Endodermal cell (in vitro differentiated cells): ENCODE measurements at regions not wholly inside any gene's neighbourhood (a gene's known extent, or its start where the extent isn't known, plus 50 kb on each side); places are given as distances from the start of the nearest gene placed in this dataset.

Source experiments
- DNase-seq: peaks from one replicate; pipeline ENCODE4 v3.0.0-alpha.2; 2017
- H3K27ac ChIP-seq: 2 replicates; pipeline ENCODE4 v1.5.1; 2013; ENCODE audit warnings: mild to moderate bottlenecking, low read depth, low read length, moderate library complexity
- H3K27me3 ChIP-seq: 2 replicates; pipeline ENCODE4 v1.6.1; 2013; ENCODE audit warnings: mild to moderate bottlenecking, low read length, moderate library complexity; ENCODE audit not compliant: insufficient read depth, control insufficient read depth, poor library complexity, severe bottlenecking
- H3K36me3 ChIP-seq: 2 replicates; pipeline ENCODE4 v1.7.0; 2013; ENCODE audit warnings: mild to moderate bottlenecking, low read length, moderate library complexity; ENCODE audit not compliant: control insufficient read depth, insufficient read depth
- H3K4me1 ChIP-seq: one replicate; pipeline ENCODE4 v1.7.0; 2013; ENCODE audit warnings: low read length; ENCODE audit not compliant: control insufficient read depth, insufficient read depth
- H3K4me3 ChIP-seq: 2 replicates; pipeline ENCODE4 v1.5.1; 2013; ENCODE audit warnings: mild to moderate bottlenecking, low read length, moderate library complexity
- H3K9ac ChIP-seq: 2 replicates; pipeline ENCODE4 v1.6.1; 2013; ENCODE audit warnings: mild to moderate bottlenecking, low read length, moderate library complexity; ENCODE audit not compliant: poor library complexity, severe bottlenecking; ENCODE audit errors: extremely low read depth
- H3K9me3 ChIP-seq: 2 replicates; pipeline ENCODE4 v1.6.1; 2013; ENCODE audit warnings: mild to moderate bottlenecking, low read length, moderate library complexity; ENCODE audit not compliant: control insufficient read depth
- H3K27ac Mint-ChIP-seq: 2 replicates; pipeline ENCODE4 v1.8.0; 2020; ENCODE audit warnings: mixed read lengths
- H3K27me3 Mint-ChIP-seq: 2 replicates; pipeline ENCODE4 v1.8.0; 2021; ENCODE audit warnings: mild to moderate bottlenecking, mixed read lengths; ENCODE audit not compliant: insufficient read depth
- H3K36me3 Mint-ChIP-seq: 2 replicates; pipeline ENCODE4 v1.8.0; 2020; ENCODE audit warnings: low read depth, mixed read lengths
- H3K4me1 Mint-ChIP-seq: 2 replicates; pipeline ENCODE4 v1.8.0; 2020; ENCODE audit warnings: mixed read lengths
- H3K4me3 Mint-ChIP-seq: 2 replicates; pipeline ENCODE4 v1.8.0; 2020; ENCODE audit warnings: mild to moderate bottlenecking, moderate library complexity, mixed read lengths
- H3K9me3 Mint-ChIP-seq: 2 replicates; pipeline ENCODE4 v1.8.0; 2020; ENCODE audit warnings: mild to moderate bottlenecking, mixed read lengths
- WGBS, 2 experiments: methylation state at CpG; one replicate each; pipeline versions ENCODE4 v1.1.5 to v1.1.7; 2013; ENCODE audit warnings: missing lambda C conversion rate in 2 of 2, mixed read lengths in 1 of 2; ENCODE audit not compliant: insufficient coverage in 1 of 2, insufficient read length in 1 of 2; 5-methylcytosine and 5-hydroxymethylcytosine counted together
- TF ChIP-seq, protein P1 (sequence below): fragments of 200-600 bp; sonication (generic); conservative IDR thresholded peaks from 2 replicates; pipeline ENCODE4 v1.5.0; 2021; ENCODE audit warnings: antibody characterized with exemption, mild to moderate bottlenecking

DNA sequence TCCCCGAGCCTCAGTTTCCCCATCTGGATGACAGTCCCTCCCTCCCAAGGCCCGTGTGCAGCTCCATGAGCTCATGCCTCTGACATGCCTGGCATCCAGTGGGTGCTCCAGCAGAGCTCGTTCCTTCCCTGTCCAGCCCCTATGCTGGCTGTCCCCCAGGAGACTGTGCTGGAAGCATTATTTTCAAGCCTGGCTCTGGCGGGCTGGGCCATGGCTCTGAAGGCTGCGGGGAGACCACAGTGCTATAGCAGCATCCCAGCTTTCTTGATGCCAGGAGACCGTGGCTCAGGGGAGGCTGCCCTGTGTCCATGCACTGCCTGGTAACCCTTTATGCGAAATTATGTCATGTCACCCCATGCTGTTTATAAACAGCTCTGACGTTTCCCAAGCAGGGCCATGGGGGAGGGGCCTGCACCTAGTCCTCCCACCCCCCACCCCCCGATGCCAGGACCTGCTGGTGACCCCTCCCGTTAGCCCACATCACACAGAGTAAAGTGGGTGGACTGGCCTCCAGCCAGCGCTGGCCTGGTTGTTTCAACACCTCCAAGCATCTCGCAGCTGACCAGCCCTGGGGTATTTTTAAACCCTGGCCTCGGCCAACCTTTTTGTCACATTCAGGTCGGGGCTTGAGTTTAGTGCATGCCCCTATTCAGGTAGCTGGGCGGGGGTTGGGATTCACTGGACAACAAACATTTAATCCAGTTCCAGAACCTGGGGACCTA, 105.9 kb upstream of the ZNF716 start:
- Histone ChIP-seq H3K4me3 (no peak overlapping the region), H3K36me3 (no peaks in the 10 kb centered on the region), H3K4me1 (no peaks in the 10 kb centered on the region), H3K9me3 (peaks cover 66% of the 10 kb centered on the region), H3K27me3 (no peaks in the 10 kb centered on the region), H3K27ac (no peak overlapping the region), H3K9ac (no peak overlapping the region)
- Mint-ChIP-seq H3K27me3 (no peaks in the 10 kb centered on the region), H3K36me3 (peaks cover 5% of the 10 kb centered on the region), H3K4me1 (no peaks in the 10 kb centered on the region), H3K9me3 (peaks cover 98% of the 10 kb centered on the region), H3K27ac (no peak overlapping the region), H3K4me3 (no peak overlapping the region)
- TF ChIP-seq, protein P1, sequence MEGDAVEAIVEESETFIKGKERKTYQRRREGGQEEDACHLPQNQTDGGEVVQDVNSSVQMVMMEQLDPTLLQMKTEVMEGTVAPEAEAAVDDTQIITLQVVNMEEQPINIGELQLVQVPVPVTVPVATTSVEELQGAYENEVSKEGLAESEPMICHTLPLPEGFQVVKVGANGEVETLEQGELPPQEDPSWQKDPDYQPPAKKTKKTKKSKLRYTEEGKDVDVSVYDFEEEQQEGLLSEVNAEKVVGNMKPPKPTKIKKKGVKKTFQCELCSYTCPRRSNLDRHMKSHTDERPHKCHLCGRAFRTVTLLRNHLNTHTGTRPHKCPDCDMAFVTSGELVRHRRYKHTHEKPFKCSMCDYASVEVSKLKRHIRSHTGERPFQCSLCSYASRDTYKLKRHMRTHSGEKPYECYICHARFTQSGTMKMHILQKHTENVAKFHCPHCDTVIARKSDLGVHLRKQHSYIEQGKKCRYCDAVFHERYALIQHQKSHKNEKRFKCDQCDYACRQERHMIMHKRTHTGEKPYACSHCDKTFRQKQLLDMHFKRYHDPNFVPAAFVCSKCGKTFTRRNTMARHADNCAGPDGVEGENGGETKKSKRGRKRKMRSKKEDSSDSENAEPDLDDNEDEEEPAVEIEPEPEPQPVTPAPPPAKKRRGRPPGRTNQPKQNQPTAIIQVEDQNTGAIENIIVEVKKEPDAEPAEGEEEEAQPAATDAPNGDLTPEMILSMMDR, result no peak
- 58 to 72% methylated on average over 5 to 15 of the region's 15 CpGs for WGBS, 2 experiments
- DNase-seq, result no peak

GRCh38 chr7:57344957-57345356, 105.0 kb upstream of the ZNF716 start:
- Mint-ChIP-seq H3K4me1 (no peaks in the 10 kb centered on the region), H3K27ac (no peak overlapping the region), H3K9me3 (peaks cover 98% of the 10 kb centered on the region), H3K36me3 (peaks cover 5% of the 10 kb centered on the region), H3K27me3 (no peaks in the 10 kb centered on the region), H3K4me3 (no peak overlapping the region)
- DNase-seq, result no peak
- Histone ChIP-seq H3K4me1 (no peaks in the 10 kb centered on the region), H3K9ac (no peak overlapping the region), H3K27ac (no peak overlapping the region), H3K9me3 (peaks cover 70% of the 10 kb centered on the region), H3K4me3 (no peak overlapping the region), H3K27me3 (no peaks in the 10 kb centered on the region), H3K36me3 (no peaks in the 10 kb centered on the region)
- WGBS, 2 experiments, result 65% methylated on average over 4 of the region's 4 CpGs
- TF ChIP-seq, protein P1, result no peak

DNA sequence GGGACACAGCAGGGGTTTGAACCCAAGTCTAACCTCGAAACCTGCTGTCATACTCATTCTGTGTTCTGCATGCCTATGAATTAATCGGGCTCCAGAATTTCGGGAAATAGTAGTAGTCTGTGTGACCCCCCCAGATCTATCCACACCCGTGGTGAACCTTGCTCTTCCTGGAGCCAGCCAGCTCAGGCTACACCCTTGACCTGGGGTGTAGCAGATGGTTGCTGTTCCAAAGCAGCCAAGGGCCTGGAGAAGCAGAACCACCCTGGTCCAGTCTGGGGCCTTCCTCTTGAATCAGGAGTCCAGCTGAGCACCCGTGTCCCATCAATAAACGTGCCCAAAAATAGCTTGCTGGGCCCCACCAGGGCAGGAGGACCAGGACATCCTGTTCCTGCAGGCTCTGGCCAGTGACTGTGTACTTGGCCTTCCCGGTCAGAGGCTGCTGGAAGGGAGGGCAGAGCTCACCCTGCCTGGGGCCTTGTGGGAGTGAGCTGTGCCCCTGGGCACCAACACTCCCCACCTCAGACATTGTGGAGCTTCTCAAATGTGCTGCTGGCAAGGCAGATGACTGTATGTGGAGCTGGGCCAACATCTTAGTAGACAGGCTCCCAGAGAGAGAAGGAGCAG, 101.2 kb upstream of the ZNF716 start:
- TF ChIP-seq, protein P1, result no peak

More for the DNA sequence above, 101.2 kb upstream of the ZNF716 start:
- peaks cover 97% of the 10 kb centered on the region for H3K9me3 Mint-ChIP-seq
- H3K4me3 Mint-ChIP-seq, result no peak overlapping the region
- H3K4me1 ChIP-seq, result no peaks in the 10 kb centered on the region
- 35 to 71% methylated on average over 2 to 7 of the region's 7 CpGs for WGBS, 2 experiments
- no peak overlapping the region for H3K27ac ChIP-seq
- no peak overlapping the region for H3K27ac Mint-ChIP-seq
- H3K27me3 Mint-ChIP-seq, result no peaks in the 10 kb centered on the region
- H3K27me3 ChIP-seq, result no peaks in the 10 kb centered on the region
- H3K9ac ChIP-seq, result no peak overlapping the region
- DNase-seq, result no peak
- H3K36me3 ChIP-seq, result no peaks in the 10 kb centered on the region
- H3K4me1 Mint-ChIP-seq, result no peaks in the 10 kb centered on the region
- H3K36me3 Mint-ChIP-seq, result peaks cover 5% of the 10 kb centered on the region
- no peak overlapping the region for H3K4me3 ChIP-seq
- H3K9me3 ChIP-seq, result peaks cover 60% of the 10 kb centered on the region
